ENCODE measurements at regions not wholly inside any gene's neighbourhood (a gene's known extent, or its start where the extent isn't known, plus 50 kb on each side); places are given as distances from the start of the nearest gene placed in this dataset.

- no peak overlapping the region for H3K27ac ChIP-seq
- no peaks in the 10 kb centered on the region for H3K9me3 ChIP-seq
- in situ Hi-C loops (cut with MboI; ENCODE audit: low pct_ligation_motif_present in 1 of 4, low pct_unique_long_range_greater_than_20kb in 1 of 4, low sequenced_read_pairs in 3 of 4), result no loop called here
- intact Hi-C loops (cut with DNase I; ENCODE audit: low total_unique reads), result no loop called here
- 76% methylated on average over 2 of the region's 2 CpGs; no CpG with 5 or more reads in 1 of the 2 donors for WGBS, 2 donors (ENCODE audit: low coverage in 1 of 2)
- H3K4me3 ChIP-seq, result no peak overlapping the region
- DNase-seq, result no peak
- no peaks in the 10 kb centered on the region for H3K27me3 ChIP-seq
- H3K36me3 ChIP-seq, result no peaks in the 10 kb centered on the region
- no peak for TF ChIP-seq POLR2A (IDR thresholded peaks at IDR 0.05)
- no peak for TF ChIP-seq POLR2AphosphoS5 (IDR thresholded peaks at IDR 0.05)
- no peak for TF ChIP-seq CTCF (IDR thresholded peaks at IDR 0.05)
- no peak for TF ChIP-seq EP300 (IDR thresholded peaks at IDR 0.05; ENCODE audit: low read depth)
- H3K4me1 ChIP-seq, result no peaks in the 10 kb centered on the region
Measured at GRCh38 chr6:104381907-104382306, 477.8 kb downstream of the HACE1 start.

- TF ChIP-seq POLR2AphosphoS5 (IDR thresholded peaks at IDR 0.05), result no peak
- TF ChIP-seq CTCF (IDR thresholded peaks at IDR 0.05), result no peak
- TF ChIP-seq EP300 (IDR thresholded peaks at IDR 0.05; ENCODE audit: low read depth), result no peak
- TF ChIP-seq POLR2A (IDR thresholded peaks at IDR 0.05), result no peak
- H3K27me3 ChIP-seq, result no peaks in the 10 kb centered on the region
- H3K4me3 ChIP-seq, result no peak overlapping the region
- DNase-seq, result no peak
- no peaks in the 10 kb centered on the region for H3K9me3 ChIP-seq
- 76 to 86% methylated on average over 5 of the region's 5 CpGs for WGBS, 2 donors (ENCODE audit: low coverage in 1 of 2)
- no peaks in the 10 kb centered on the region for H3K36me3 ChIP-seq
- in situ Hi-C loops (cut with MboI; ENCODE audit: low pct_ligation_motif_present in 1 of 4, low pct_unique_long_range_greater_than_20kb in 1 of 4, low sequenced_read_pairs in 3 of 4) (no loop called here), intact Hi-C loops (cut with DNase I; ENCODE audit: low total_unique reads) (no loop called here)
- no peak overlapping the region for H3K27ac ChIP-seq
- no peaks in the 10 kb centered on the region for H3K4me1 ChIP-seq
Measured at GRCh38 chr6:104365451-104366234, 494.1 kb downstream of the HACE1 start.

- in situ Hi-C loops (cut with MboI; ENCODE audit: low pct_ligation_motif_present in 1 of 4, low pct_unique_long_range_greater_than_20kb in 1 of 4, low sequenced_read_pairs in 3 of 4) (no loop called here), intact Hi-C loops (cut with DNase I; ENCODE audit: low total_unique reads) (no loop called here)
- no peak for TF ChIP-seq CTCF (IDR thresholded peaks at IDR 0.05)
- no peak for TF ChIP-seq POLR2A (IDR thresholded peaks at IDR 0.05)
- no peak for TF ChIP-seq EP300 (IDR thresholded peaks at IDR 0.05; ENCODE audit: low read depth)
- TF ChIP-seq POLR2AphosphoS5 (IDR thresholded peaks at IDR 0.05), result no peak
- Histone ChIP-seq H3K27me3 (no peaks in the 10 kb centered on the region), H3K9me3 (no peaks in the 10 kb centered on the region), H3K36me3 (no peaks in the 10 kb centered on the region), H3K27ac (no peak overlapping the region), H3K4me3 (no peak overlapping the region), H3K4me1 (no peaks in the 10 kb centered on the region)
- peak; percentile 9 for DNase-seq
- WGBS, 2 donors (ENCODE audit: low coverage in 1 of 2), result 36 to 46% methylated on average over 3 of the region's 3 CpGs
Measured at GRCh38 chr6:104357928-104358327, 501.8 kb downstream of the HACE1 start.

GRCh38 chr6:104356197-104356596, 503.5 kb downstream of the HACE1 start:
- no peak overlapping the region for H3K27ac ChIP-seq
- TF ChIP-seq CTCF (IDR thresholded peaks at IDR 0.05), result no peak
- TF ChIP-seq EP300 (IDR thresholded peaks at IDR 0.05; ENCODE audit: low read depth), result no peak
- no peak for TF ChIP-seq POLR2AphosphoS5 (IDR thresholded peaks at IDR 0.05)
- no peak for TF ChIP-seq POLR2A (IDR thresholded peaks at IDR 0.05)
- DNase-seq, result peak; percentile 25
- H3K27me3 ChIP-seq, result no peaks in the 10 kb centered on the region
- intact Hi-C loops (cut with DNase I; ENCODE audit: low total_unique reads), result no loop called here
- in situ Hi-C loops (cut with MboI; ENCODE audit: low pct_ligation_motif_present in 1 of 4, low pct_unique_long_range_greater_than_20kb in 1 of 4, low sequenced_read_pairs in 3 of 4), result no loop called here
- no peaks in the 10 kb centered on the region for H3K4me1 ChIP-seq
- no peak overlapping the region for H3K4me3 ChIP-seq
- H3K36me3 ChIP-seq, result no peaks in the 10 kb centered on the region
- 76 to 93% methylated on average over 3 to 5 of the region's 5 CpGs for WGBS, 2 donors (ENCODE audit: low coverage in 1 of 2)
- H3K9me3 ChIP-seq, result no peaks in the 10 kb centered on the region
